ENCODE measurements at regions not wholly inside any gene's neighbourhood (a gene's known extent, or its start where the extent isn't known, plus 50 kb on each side); places are given as distances from the start of the nearest gene placed in this dataset.
"Not testable (repeated sequence)": the region's sequence is repeated elsewhere in the genome, so short reads cannot be mapped to it uniquely, and the experiment has no call there.

GRCh38 chr7:9036080-9036479 is 602.7 kb downstream of the NXPH1 start:
- no peak for DNase-seq (ENCODE audit: low read depth in 3 of 3)

GRCh38 chr7:9071160-9071762 is 637.9 kb downstream of the NXPH1 start:
- no peak for DNase-seq (ENCODE audit: low read depth in 3 of 3)

- DNase-seq (ENCODE audit: low read depth in 3 of 3): not testable (repeated sequence)
Measured at GRCh38 chr7:9075774-9076173, 642.4 kb downstream of the NXPH1 start.

GRCh38 chr7:9082203-9082602 is 648.8 kb downstream of the NXPH1 start:
- DNase-seq (ENCODE audit: low read depth in 3 of 3): no peak

GRCh38 chr7:9083837-9084236 is 650.4 kb downstream of the NXPH1 start:
- DNase-seq (ENCODE audit: low read depth in 3 of 3): no peak

- DNase-seq (ENCODE audit: low read depth in 3 of 3): no peak
Measured at GRCh38 chr7:9091282-9091681, 657.9 kb downstream of the NXPH1 start.

GRCh38 chr7:9097565-9098060 is 664.2 kb downstream of the NXPH1 start:
- no peak for DNase-seq (ENCODE audit: low read depth in 3 of 3)

- no peak for DNase-seq (ENCODE audit: low read depth in 3 of 3)
Measured at GRCh38 chr7:9100289-9100688, 666.9 kb downstream of the NXPH1 start.

- DNase-seq (ENCODE audit: low read depth in 3 of 3): no peak
Measured at GRCh38 chr7:9102846-9103245, 669.4 kb downstream of the NXPH1 start.

GRCh38 chr7:9106747-9107146 is 673.3 kb downstream of the NXPH1 start:
- no peak for DNase-seq (ENCODE audit: low read depth in 3 of 3)

GRCh38 chr7:9120331-9120730 is 686.9 kb downstream of the NXPH1 start:
- DNase-seq (ENCODE audit: low read depth in 3 of 3): no peak

- DNase-seq (ENCODE audit: low read depth in 3 of 3): no peak
Measured at GRCh38 chr7:9124320-9124719, 690.9 kb downstream of the NXPH1 start.

GRCh38 chr7:9125246-9125645 is 691.8 kb downstream of the NXPH1 start:
- DNase-seq (ENCODE audit: low read depth in 3 of 3): no peak

- no peak for DNase-seq (ENCODE audit: low read depth in 3 of 3)
Measured at GRCh38 chr7:9127901-9128300, 694.5 kb downstream of the NXPH1 start.

GRCh38 chr7:9148687-9149086 is 715.3 kb downstream of the NXPH1 start:
- DNase-seq (ENCODE audit: low read depth in 3 of 3): no peak

GRCh38 chr7:9149499-9150082 is 716.2 kb downstream of the NXPH1 start:
- DNase-seq (ENCODE audit: low read depth in 3 of 3): no peak

GRCh38 chr7:9163691-9164090 is 730.3 kb downstream of the NXPH1 start:
- not testable (repeated sequence) for DNase-seq (ENCODE audit: low read depth in 3 of 3)

GRCh38 chr7:9175871-9176270 is 742.5 kb downstream of the NXPH1 start:
- no peak for DNase-seq (ENCODE audit: low read depth in 3 of 3)

- DNase-seq (ENCODE audit: low read depth in 3 of 3): no peak
Measured at GRCh38 chr7:9181356-9181755, 747.9 kb downstream of the NXPH1 start.

- DNase-seq (ENCODE audit: low read depth in 3 of 3): no peak
Measured at GRCh38 chr7:9186730-9187129, 753.3 kb downstream of the NXPH1 start.

GRCh38 chr7:9189703-9190102 is 756.3 kb downstream of the NXPH1 start:
- no peak for DNase-seq (ENCODE audit: low read depth in 3 of 3)

- DNase-seq (ENCODE audit: low read depth in 3 of 3): no peak
Measured at GRCh38 chr7:9192969-9193368, 759.6 kb downstream of the NXPH1 start.

- no peak for DNase-seq (ENCODE audit: low read depth in 3 of 3)
Measured at GRCh38 chr7:9200626-9201025, 767.2 kb downstream of the NXPH1 start.

- no peak for DNase-seq (ENCODE audit: low read depth in 3 of 3)
Measured at GRCh38 chr7:9201928-9202327, 768.5 kb downstream of the NXPH1 start.

Measured in stimulated activated CD4-positive, alpha-beta T cell treated with anti-CD3 and anti-CD28 coated beads, TNF-alpha, amount 100 ng/mL, for 4 hours (primary cell).